Erythroblast (primary cell): ENCODE measurements at regions not wholly inside any gene's neighbourhood (a gene's known extent, or its start where the extent isn't known, plus 50 kb on each side); places are given as distances from the start of the nearest gene placed in this dataset.
"Not testable (repeated sequence)": the region's sequence is repeated elsewhere in the genome, so short reads cannot be mapped to it uniquely, and the experiment has no call there.

Source experiments
- GATA1 ChIP-seq: IDR thresholded peaks from 2 replicates; pipeline ENCODE4 v1.6.1; 2011; ENCODE audit warnings: low read depth, mild to moderate bottlenecking, control low read depth, low read length, moderate library complexity
- POLR2A ChIP-seq: IDR thresholded peaks from 2 replicates; pipeline ENCODE4 v1.6.1; 2011; ENCODE audit warnings: mild to moderate bottlenecking, low read length

GRCh38 chr6:66258731-66259487 is 551.9 kb upstream of the EYS start:
- not testable (repeated sequence) for TF ChIP-seq POLR2A, GATA1
